ENCODE measurements at regions not wholly inside any gene's neighbourhood (a gene's known extent, or its start where the extent isn't known, plus 50 kb on each side); places are given as distances from the start of the nearest gene placed in this dataset.

DNA sequence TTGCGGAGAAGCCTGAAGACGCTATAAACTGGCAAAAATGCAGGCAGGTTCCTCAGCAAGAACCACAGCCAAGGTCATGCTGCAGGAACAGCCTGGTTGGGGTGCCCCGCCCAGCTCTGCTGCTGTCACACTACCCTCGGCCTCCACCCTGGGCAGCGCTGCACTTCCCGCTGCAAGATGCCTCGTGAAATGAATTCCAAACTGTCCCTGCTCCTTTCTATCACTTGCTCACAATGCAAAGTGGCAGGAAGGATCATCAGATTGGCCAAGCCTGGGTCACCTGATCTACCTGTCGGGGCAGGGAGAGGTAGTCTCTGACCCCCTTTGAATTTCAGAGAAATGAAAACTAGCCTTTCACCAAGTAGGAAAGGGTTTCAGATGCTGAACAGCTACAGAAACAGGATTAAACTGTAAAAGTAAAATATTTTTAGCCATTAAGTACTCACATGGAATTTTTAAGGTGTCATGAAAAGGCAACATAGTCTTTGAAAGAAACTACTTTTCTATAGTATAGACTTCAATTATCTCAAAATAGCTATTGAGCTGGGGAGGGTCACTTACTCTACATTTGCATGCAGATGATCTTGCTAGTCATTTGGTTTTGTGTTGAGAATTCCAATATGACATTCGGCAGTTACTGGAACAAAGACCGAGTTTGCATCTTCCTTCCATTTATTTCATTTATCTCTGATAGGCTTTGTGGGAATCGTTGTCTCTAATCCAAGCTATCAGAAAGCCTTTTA is 236.4 kb upstream of the ASCC3 start:
- TF ChIP-seq POLR2A (IDR thresholded peaks at IDR 0.05) = no peak
- TF ChIP-seq, protein P1, sequence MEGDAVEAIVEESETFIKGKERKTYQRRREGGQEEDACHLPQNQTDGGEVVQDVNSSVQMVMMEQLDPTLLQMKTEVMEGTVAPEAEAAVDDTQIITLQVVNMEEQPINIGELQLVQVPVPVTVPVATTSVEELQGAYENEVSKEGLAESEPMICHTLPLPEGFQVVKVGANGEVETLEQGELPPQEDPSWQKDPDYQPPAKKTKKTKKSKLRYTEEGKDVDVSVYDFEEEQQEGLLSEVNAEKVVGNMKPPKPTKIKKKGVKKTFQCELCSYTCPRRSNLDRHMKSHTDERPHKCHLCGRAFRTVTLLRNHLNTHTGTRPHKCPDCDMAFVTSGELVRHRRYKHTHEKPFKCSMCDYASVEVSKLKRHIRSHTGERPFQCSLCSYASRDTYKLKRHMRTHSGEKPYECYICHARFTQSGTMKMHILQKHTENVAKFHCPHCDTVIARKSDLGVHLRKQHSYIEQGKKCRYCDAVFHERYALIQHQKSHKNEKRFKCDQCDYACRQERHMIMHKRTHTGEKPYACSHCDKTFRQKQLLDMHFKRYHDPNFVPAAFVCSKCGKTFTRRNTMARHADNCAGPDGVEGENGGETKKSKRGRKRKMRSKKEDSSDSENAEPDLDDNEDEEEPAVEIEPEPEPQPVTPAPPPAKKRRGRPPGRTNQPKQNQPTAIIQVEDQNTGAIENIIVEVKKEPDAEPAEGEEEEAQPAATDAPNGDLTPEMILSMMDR (IDR thresholded peaks at IDR 0.05 in 8 of 11, conservative IDR thresholded peaks at IDR 0.05 in 3 of 11) = no peak
